SW480 (cell line): ENCODE measurements at regions not wholly inside any gene's neighbourhood (a gene's known extent, or its start where the extent isn't known, plus 50 kb on each side); places are given as distances from the start of the nearest gene placed in this dataset.
"Not testable (repeated sequence)": the region's sequence is repeated elsewhere in the genome, so short reads cannot be mapped to it uniquely, and the experiment has no call there.

ENCODE experiments used
- DNase-seq: peaks from one replicate; pipeline ENCODE4 v3.0.0-alpha.2; 2016; ENCODE audit warnings: low spot score

GRCh38 chr7:82701949-82702348 is 258.4 kb upstream of the CACNA2D1 start:
- no peak for DNase-seq

DNA sequence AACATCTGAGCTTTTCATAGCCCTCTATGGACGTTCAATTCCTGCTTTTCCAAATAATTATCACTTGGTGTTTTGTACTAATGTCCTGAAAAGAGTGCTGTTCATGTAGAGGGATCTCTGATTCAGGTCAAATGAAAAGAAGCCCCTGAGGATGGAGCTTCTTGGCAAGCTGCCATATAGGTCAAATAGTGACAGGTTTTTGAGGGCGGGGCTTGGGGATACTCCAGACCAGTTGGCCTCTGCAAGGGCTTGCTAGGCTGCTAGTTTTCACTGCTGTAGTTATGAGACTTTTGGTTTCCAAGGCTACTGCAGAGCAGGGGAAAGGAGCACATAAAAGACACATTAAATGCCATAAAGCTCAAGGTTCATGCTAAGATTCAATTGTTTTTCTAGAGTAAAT is 257.2 kb upstream of the CACNA2D1 start:
- DNase-seq, result no peak

GRCh38 chr7:82699773-82700186 is 256.2 kb upstream of the CACNA2D1 start:
- DNase-seq, result peak; percentile 63

GRCh38 chr7:82697897-82698296 is 254.3 kb upstream of the CACNA2D1 start:
- DNase-seq, result no peak

- DNase-seq, result no peak
Observed at GRCh38 chr7:82696631-82697030, 253.1 kb upstream of the CACNA2D1 start.

GRCh38 chr7:82694022-82694421 is 250.4 kb upstream of the CACNA2D1 start:
- no peak for DNase-seq

DNA sequence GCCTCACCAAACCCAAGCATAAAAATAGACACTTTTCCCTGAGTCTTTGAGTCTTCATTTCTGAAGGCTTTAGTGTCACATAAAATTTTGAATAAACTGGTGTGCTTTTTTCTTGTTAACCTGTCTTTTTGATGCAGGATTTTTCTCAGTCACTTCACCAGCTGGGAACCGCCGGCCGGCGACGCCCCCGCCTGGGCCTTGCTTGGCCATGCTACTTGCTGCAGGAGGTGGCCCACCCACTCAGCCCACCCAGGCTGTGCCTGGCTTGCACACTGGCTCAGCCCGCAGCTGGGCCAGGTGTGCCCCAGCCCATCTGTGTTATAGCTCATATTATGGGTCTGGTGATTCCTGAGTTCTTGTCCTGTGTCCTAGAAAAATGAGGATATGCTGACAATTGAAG is 247.4 kb upstream of the CACNA2D1 start:
- no peak for DNase-seq

DNA sequence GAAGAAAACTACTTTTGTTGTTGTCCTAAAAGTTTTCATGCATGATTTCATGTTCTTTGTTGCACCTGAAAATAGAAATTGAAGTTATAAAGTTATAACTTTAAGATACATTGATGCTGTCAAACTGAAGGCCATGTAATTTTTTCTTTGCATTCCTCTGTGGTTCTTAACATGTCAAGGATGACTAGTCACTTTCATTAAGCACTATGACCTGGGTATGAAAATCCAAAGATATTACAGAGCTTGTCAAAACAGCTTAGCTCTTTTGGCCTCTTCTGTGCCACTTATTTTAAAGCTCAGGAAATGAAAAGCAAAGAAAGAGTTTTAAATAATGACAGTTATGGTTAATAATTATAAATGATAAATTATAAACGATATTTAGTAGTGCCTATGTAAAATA is 241.6 kb upstream of the CACNA2D1 start:
- DNase-seq, result no peak

DNA sequence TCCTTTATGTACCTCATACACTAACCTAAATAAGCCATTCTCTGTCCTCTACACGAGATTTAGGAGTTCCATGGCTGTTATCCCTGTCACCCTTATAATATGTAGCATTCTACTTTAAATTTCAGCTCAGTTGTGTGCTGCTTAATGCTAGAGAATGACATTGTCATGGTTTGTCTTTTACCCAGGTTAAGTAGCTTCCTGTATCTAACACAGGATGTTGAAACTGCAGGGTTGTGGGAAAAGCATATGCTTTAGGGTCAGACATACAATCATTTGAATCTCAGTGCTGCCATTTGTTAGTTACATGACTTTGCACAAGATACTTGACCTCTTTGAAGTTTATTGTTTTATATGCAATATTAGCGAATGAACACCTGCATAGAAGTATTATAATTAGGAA is 235.1 kb upstream of the CACNA2D1 start:
- no peak for DNase-seq

GRCh38 chr7:82678259-82678658 is 234.7 kb upstream of the CACNA2D1 start:
- no peak for DNase-seq

- peak; percentile 50 for DNase-seq
Observed at GRCh38 chr7:82677493-82677892, 233.9 kb upstream of the CACNA2D1 start.

DNA sequence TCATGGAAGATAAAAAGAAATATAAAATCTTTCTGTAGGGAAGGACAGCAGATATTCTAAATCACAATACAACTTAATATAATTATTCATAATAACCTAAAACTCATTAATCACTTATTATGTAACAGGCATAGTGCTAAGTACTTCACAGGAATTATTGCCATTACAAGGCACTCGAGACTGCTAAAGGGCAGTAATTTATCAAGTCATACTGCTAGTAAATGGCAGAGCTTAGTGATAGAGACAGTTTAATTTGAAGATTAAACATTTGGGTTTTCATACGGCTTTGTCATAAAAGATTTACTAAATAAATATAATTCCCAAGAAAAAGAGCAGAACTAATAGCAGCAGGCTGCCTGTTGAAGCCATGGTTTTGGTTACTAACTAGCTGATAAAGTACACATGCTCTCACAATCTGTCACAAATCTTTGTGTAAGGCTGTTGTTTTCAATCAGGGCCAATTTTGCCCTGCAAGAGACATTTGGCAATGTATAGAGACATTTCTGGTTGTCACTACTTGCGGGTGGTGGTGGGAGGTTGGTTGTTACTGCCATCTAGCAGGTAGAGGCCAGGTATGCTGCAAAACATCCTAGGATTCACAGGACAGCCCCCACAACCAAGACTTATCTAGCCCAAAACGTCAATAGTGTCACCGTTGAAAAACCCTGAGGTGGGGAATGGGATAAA is 233.3 kb upstream of the CACNA2D1 start:
- no peak for DNase-seq

DNA sequence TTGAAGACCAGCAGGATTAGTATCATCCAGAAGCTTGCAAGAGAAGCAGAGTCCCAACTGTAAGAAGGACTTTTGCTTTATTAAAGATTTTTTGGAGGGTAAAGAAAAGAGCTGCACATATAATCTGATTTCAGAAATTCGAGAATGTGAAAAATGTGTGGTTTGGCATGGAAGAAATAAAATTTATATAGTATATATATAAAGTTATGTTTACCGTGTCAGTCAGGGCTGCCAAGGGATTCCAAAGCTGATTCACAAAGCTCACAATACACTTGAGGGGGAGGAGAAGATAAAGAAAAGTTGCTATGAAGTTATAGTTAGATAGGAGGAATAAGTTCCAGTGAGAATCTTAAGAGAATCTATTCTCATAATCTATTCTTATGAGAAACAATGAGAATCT is 231.8 kb upstream of the CACNA2D1 start:
- DNase-seq, result no peak

GRCh38 chr7:82674268-82674667 is 230.7 kb upstream of the CACNA2D1 start:
- no peak for DNase-seq

GRCh38 chr7:82672078-82672477 is 228.5 kb upstream of the CACNA2D1 start:
- no peak for DNase-seq

DNA sequence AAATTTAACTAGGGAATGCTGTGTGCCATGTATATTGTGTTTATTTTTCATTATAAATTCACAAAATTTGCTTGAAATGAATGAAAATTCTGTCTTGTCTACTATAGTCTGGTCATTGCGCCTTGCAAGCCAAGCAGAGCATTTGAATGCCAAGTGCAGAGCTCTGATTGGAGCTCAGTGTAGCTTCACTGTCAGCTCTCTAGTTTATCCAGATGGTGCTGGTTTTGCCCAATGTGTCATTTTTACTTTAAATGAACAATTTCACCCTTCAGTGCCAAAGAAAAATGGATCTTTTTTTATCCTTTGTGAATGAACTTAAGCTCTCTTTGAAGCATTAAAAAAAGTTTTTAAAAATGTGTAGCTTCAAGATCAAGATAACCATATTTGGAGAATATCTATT is 225.6 kb upstream of the CACNA2D1 start:
- no peak for DNase-seq

- no peak for DNase-seq
Observed at GRCh38 chr7:82668676-82669075, 225.1 kb upstream of the CACNA2D1 start.

DNA sequence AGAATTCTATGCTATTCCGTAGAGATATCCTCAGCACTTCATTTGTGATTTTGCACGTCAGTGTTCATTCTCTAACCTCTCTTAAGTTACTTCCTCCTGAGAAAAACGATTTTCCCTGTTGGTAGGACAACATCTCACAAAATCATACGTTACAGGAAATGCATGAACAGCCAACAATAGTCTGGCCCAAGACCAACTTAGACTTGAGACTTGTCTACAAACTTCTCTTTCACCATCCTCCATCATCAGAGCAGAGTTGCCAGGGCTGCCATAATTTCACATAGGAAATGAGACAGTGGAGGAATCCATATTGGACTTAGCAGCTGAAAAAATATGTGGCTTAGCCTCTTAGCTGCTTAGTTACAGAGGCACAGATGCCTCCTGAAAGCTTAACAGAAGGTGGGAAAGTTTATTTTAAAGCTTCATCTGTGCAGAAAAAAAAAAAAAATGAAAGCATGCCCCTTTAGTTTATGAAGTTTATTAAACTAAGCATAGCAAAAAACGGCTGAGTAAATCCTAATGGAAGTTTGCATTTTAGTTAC is 222.5 kb upstream of the CACNA2D1 start:
- DNase-seq, result no peak

- no peak for DNase-seq
Observed at GRCh38 chr7:82655965-82656364, 212.4 kb upstream of the CACNA2D1 start.

DNA sequence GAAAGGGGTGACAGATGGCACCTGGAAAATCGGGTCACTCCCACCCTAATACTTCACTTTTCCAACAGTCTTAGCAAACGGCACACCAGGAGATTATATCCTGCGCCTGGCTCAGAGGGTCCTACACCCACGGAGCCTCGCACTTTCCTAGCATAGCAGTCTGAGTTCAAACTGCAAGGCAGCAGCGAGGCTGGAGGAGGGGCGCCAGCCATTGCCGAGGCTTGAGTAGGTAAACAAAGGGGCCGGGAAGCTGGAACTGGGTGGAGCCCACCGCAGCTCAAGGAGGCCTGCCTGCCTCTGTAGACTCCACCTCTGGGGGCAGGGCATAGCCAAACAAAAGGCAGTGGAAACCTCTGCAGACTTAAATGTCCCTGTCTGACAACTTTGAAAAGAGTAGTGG is 206.5 kb upstream of the CACNA2D1 start:
- not testable (repeated sequence) for DNase-seq

GRCh38 chr7:82633592-82633991 is 190.0 kb upstream of the CACNA2D1 start:
- no peak for DNase-seq

DNA sequence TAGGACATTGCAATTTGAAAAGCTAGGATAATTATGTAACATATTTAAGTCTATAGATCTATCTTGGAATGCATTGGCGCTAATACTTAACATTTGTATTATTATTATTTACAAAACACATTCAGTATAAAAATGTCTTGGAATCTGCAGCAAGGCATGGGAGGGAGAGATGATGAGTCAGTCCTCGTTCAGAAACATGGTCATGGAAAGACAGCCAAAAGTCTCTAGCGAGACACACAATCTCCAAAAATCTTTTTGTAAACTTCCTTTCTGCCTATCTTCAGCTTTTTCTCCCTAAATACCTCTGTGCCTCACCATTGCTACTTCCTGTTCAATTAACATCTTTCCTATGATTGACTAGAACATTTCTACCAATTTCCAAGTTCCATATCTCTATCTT is 188.4 kb upstream of the CACNA2D1 start:
- no peak for DNase-seq

- no peak for DNase-seq
Observed at GRCh38 chr7:82629583-82629982, 186.0 kb upstream of the CACNA2D1 start.

DNA sequence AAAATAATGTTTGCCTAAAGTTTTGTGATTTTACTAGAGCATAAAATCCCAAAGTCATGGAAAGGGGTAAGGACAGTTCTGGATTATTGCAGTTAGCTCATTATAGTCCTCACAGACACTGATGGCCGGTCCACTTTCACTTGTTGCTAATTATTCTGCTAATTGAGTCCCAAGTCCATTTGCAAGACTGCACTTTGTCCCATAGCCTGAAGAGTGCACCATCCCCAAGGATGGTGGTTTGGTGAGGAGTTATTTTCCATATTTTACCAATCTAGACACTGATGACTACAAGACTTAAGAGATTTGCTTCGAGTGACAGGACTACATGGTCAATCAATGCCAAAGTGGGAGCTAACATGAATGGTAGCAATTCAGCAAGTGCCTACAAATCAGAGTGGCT is 181.8 kb upstream of the CACNA2D1 start:
- DNase-seq, result no peak
